ENCODE measurements at regions not wholly inside any gene's neighbourhood (a gene's known extent, or its start where the extent isn't known, plus 50 kb on each side); places are given as distances from the start of the nearest gene placed in this dataset.

GRCh38 chr5:117812861-117813260 is 1175.5 kb downstream of the DTWD2 start:
- no peaks in the 10 kb centered on the region for H3K36me3 ChIP-seq
- H3K27me3 ChIP-seq = no peaks in the 10 kb centered on the region
- 69 to 100% (median 88%) methylated on average over 1 of the region's 1 CpG for WGBS, 5 donors
- peaks cover 0 to 9% (median 5%) of the 10 kb centered on the region in 4 donors for H3K9me3 ChIP-seq
- intact Hi-C loops (cut with DNase I; ENCODE audit: low total_unique reads) = no loop called here
- DNase-seq = no peak
- no peaks in the 10 kb centered on the region for H3K4me1 ChIP-seq
- H3K4me3 ChIP-seq = no peak overlapping the region
- no peak for TF ChIP-seq POLR2A (IDR thresholded peaks at IDR 0.05)
- TF ChIP-seq POLR2AphosphoS5 (IDR thresholded peaks at IDR 0.05) = no peak
- no peak for TF ChIP-seq EP300 (IDR thresholded peaks at IDR 0.05)
- no peak for TF ChIP-seq CTCF (IDR thresholded peaks at IDR 0.05)
- no peak overlapping the region for H3K27ac ChIP-seq

- H3K27ac ChIP-seq = no peak overlapping the region
- intact Hi-C loops (cut with DNase I; ENCODE audit: low total_unique reads) = no loop called here
- no peaks in the 10 kb centered on the region for H3K4me1 ChIP-seq
- TF ChIP-seq POLR2A (IDR thresholded peaks at IDR 0.05) = no peak
- no peak for TF ChIP-seq EP300 (IDR thresholded peaks at IDR 0.05)
- no peak for TF ChIP-seq CTCF (IDR thresholded peaks at IDR 0.05)
- TF ChIP-seq POLR2AphosphoS5 (IDR thresholded peaks at IDR 0.05) = no peak
- H3K9me3 ChIP-seq = no peaks in the 10 kb centered on the region
- no peaks in the 10 kb centered on the region for H3K36me3 ChIP-seq
- 34 to 61% (median 43%) methylated on average over 4 of the region's 4 CpGs for WGBS, 5 donors
- no peak overlapping the region for H3K4me3 ChIP-seq
- no peak for DNase-seq
- no peaks in the 10 kb centered on the region for H3K27me3 ChIP-seq
Measured at GRCh38 chr5:117809251-117809650, 1179.1 kb downstream of the DTWD2 start.

GRCh38 chr5:117805058-117805457 is 1183.3 kb downstream of the DTWD2 start:
- WGBS, 5 donors = 43 to 65% (median 50%) methylated on average over 1 of the region's 1 CpG
- no peak overlapping the region for H3K27ac ChIP-seq
- H3K4me1 ChIP-seq = no peaks in the 10 kb centered on the region
- TF ChIP-seq EP300 (IDR thresholded peaks at IDR 0.05) (no peak), POLR2A (IDR thresholded peaks at IDR 0.05) (no peak), POLR2AphosphoS5 (IDR thresholded peaks at IDR 0.05) (no peak), CTCF (IDR thresholded peaks at IDR 0.05) (no peak)
- no peak overlapping the region for H3K4me3 ChIP-seq
- H3K36me3 ChIP-seq = no peaks in the 10 kb centered on the region
- H3K9me3 ChIP-seq = no peaks in the 10 kb centered on the region
- intact Hi-C loops (cut with DNase I; ENCODE audit: low total_unique reads) = no loop called here
- no peaks in the 10 kb centered on the region for H3K27me3 ChIP-seq
- no peak for DNase-seq

GRCh38 chr5:117803533-117803932 is 1184.8 kb downstream of the DTWD2 start:
- intact Hi-C loops (cut with DNase I; ENCODE audit: low total_unique reads) = no loop called here

More at GRCh38 chr5:117803533-117803932, 1184.8 kb downstream of the DTWD2 start:
- Histone ChIP-seq H3K27ac (no peak overlapping the region), H3K27me3 (no peaks in the 10 kb centered on the region), H3K4me1 (no peaks in the 10 kb centered on the region), H3K9me3 (no peaks in the 10 kb centered on the region), H3K4me3 (no peak overlapping the region), H3K36me3 (no peaks in the 10 kb centered on the region)
- 70 to 82% (median 75%) methylated on average over 3 of the region's 3 CpGs for WGBS, 5 donors
- TF ChIP-seq POLR2AphosphoS5 (IDR thresholded peaks at IDR 0.05) (no peak), CTCF (IDR thresholded peaks at IDR 0.05) (no peak), EP300 (IDR thresholded peaks at IDR 0.05) (no peak), POLR2A (IDR thresholded peaks at IDR 0.05) (no peak)
- DNase-seq = no peak
